Osteoblast (primary cell): ENCODE measurements at regions not wholly inside any gene's neighbourhood (a gene's known extent, or its start where the extent isn't known, plus 50 kb on each side); places are given as distances from the start of the nearest gene placed in this dataset.
A peak's percentile ranks its signal among the peaks of the same experiment; 100 is the strongest.

Source experiments
- DNase-seq: peaks from one replicate; pipeline ENCODE4 v3.0.0; 2011; ENCODE audit warnings: low spot score, mixed read lengths; ENCODE audit not compliant: insufficient read length; ENCODE audit errors: missing footprints
- H2AFZ ChIP-seq: 2 replicates; pipeline ENCODE4 v1.6.0; 2011; ENCODE audit warnings: mild to moderate bottlenecking, low read length
- H3K27ac ChIP-seq: 2 replicates; pipeline ENCODE4 v1.5.1; 2011; ENCODE audit warnings: mild to moderate bottlenecking, low read depth, low read length, moderate library complexity
- H3K27me3 ChIP-seq: 2 replicates; pipeline ENCODE4 v1.6.0; 2012; ENCODE audit warnings: mild to moderate bottlenecking, control low read depth, inconsistent platforms, low read length, moderate library complexity; ENCODE audit not compliant: insufficient read depth
- H3K36me3 ChIP-seq: 2 replicates; pipeline ENCODE4 v1.5.1; 2011; ENCODE audit warnings: mild to moderate bottlenecking, low read length, control low read depth, moderate library complexity; ENCODE audit not compliant: insufficient read depth
- H3K4me1 ChIP-seq: 2 replicates; pipeline ENCODE4 v1.5.1; 2011; ENCODE audit warnings: mild to moderate bottlenecking, low read length, control low read depth, moderate library complexity; ENCODE audit not compliant: insufficient read depth
- H3K4me2 ChIP-seq: 2 replicates; pipeline ENCODE4 v1.6.0; 2011; ENCODE audit warnings: mild to moderate bottlenecking, low read length; ENCODE audit not compliant: insufficient read depth
- H3K4me3 ChIP-seq: fragments of 200-600 bp; sonication (generic); 3 replicates; pipeline ENCODE4 v1.5.1; 2012; ENCODE audit warnings: mild to moderate bottlenecking, low read length, inconsistent platforms; ENCODE audit not compliant: insufficient read depth
- H3K79me2 ChIP-seq: 2 replicates; pipeline ENCODE4 v1.6.0; 2012; ENCODE audit warnings: mild to moderate bottlenecking, low read length, control low read depth, inconsistent platforms; ENCODE audit not compliant: insufficient read depth
- H3K9me3 ChIP-seq: 2 replicates; pipeline ENCODE4 v1.5.1; 2011; ENCODE audit warnings: low read depth, low read length, control low read depth
- H4K20me1 ChIP-seq: 2 replicates; pipeline ENCODE4 v1.6.0; 2012; ENCODE audit warnings: mild to moderate bottlenecking, low read length, control low read depth; ENCODE audit not compliant: insufficient read depth
- TF ChIP-seq, protein P1 (sequence below): IDR thresholded peaks from 2 replicates; pipeline ENCODE4 v1.5.1; 2011; ENCODE audit warnings: mild to moderate bottlenecking, low read depth, low read length, moderate library complexity; ENCODE audit errors: extremely low read depth

DNA sequence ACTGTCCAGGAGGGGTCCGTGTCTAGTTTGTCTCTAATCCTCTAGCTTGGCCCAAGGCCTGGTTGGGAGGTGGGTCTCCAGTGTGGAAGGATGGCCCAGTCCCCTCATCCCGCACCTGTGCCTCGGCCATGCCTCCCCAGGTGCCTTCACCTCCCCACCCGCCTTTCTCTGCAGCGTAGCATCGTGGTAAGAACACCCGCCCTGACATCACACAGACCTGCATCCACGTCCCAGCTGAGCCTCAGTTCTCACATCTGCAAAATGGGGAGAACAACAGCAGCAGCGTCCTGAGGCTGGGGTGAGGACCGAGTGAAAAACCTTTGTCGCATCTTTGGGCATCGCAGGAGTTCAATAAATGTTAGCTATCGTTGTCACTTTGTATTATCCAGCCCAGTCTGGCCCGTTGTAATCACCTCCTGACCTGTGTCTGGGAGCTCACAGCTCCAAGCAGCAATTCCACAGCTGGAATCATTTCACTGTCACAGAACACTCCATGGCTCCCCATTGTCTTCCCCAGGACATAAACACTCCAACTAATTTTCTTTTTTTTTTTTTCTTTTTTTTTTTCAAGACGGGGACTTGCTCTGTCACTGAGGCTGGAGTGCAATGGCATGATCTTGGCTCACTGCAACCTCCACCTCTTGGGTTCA is 181.2 kb upstream of the IER5L start:
- peak; percentile 10 for DNase-seq
- Histone ChIP-seq H3K27ac (no peak overlapping the region), H3K9me3 (peaks cover 6% of the 10 kb centered on the region), H3K4me1 (no peaks in the 10 kb centered on the region), H3K79me2 (no peaks in the 10 kb centered on the region), H2AFZ (no peak overlapping the region), H3K36me3 (no peaks in the 10 kb centered on the region), H3K4me3 (no peak overlapping the region), H3K4me2 (no peak overlapping the region), H4K20me1 (no peaks in the 10 kb centered on the region), H3K27me3 (no peaks in the 10 kb centered on the region)
- TF ChIP-seq, protein P1, sequence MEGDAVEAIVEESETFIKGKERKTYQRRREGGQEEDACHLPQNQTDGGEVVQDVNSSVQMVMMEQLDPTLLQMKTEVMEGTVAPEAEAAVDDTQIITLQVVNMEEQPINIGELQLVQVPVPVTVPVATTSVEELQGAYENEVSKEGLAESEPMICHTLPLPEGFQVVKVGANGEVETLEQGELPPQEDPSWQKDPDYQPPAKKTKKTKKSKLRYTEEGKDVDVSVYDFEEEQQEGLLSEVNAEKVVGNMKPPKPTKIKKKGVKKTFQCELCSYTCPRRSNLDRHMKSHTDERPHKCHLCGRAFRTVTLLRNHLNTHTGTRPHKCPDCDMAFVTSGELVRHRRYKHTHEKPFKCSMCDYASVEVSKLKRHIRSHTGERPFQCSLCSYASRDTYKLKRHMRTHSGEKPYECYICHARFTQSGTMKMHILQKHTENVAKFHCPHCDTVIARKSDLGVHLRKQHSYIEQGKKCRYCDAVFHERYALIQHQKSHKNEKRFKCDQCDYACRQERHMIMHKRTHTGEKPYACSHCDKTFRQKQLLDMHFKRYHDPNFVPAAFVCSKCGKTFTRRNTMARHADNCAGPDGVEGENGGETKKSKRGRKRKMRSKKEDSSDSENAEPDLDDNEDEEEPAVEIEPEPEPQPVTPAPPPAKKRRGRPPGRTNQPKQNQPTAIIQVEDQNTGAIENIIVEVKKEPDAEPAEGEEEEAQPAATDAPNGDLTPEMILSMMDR = no peak

DNA sequence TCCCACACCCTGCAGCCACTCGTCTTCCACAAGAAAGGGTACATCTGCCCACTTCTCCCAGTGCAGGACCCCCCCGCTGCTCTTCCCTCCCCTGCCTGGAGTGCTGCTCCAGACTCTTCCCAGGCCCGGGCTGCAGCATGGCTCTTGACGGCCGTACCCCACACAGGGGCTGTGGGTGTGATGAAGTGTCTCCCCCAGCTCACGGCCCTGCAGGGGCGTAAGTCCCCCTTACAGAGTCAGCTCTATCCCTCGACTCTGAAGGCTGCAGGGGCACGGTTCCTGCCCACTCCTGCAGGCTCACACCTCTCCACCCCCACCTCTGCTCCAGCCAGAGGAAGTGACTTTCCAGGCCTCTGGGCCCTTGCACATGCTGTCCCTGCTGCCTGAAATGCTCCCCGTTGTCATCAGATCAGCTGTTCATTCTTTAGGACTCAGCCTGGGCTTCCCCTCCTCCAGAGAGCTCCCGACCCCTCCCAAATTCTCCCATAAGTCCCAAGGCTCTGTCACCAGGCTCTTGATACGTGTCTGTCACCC is 180.6 kb upstream of the IER5L start:
- Histone ChIP-seq H3K79me2 (no peaks in the 10 kb centered on the region), H3K36me3 (no peaks in the 10 kb centered on the region), H3K4me3 (no peak overlapping the region), H3K27me3 (no peaks in the 10 kb centered on the region), H3K9me3 (peaks cover 6% of the 10 kb centered on the region), H2AFZ (no peak overlapping the region), H3K4me2 (no peak overlapping the region), H3K4me1 (no peaks in the 10 kb centered on the region), H3K27ac (no peak overlapping the region), H4K20me1 (no peaks in the 10 kb centered on the region)
- TF ChIP-seq, protein P1 = no peak
- DNase-seq = peak; percentile 68

DNA sequence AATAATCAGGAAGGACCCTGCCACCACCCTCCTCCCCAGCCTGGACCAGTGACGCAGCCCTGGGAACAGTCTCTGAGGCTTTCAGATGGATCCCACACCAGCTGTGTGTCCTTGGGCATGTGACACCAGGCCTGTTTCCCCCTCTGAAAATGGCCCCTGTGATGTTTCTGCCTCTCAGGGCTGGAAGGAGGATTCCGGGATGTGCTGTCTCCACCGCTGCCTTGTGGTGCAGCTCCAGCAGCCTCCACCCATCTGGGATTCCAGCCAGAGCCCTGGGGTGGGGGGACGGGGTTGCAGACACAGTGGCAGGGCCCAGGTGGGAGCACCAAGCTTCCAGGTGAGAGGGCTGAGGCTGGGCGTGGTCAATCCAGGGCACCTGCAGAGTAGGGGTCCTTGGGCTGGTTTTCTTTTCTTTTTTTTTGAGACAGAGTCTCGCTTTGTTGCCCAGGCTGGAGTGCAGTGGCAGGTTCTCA is 179.7 kb upstream of the IER5L start:
- Histone ChIP-seq H4K20me1 (no peaks in the 10 kb centered on the region), H3K27ac (no peak overlapping the region), H3K4me3 (no peak overlapping the region), H3K4me1 (no peaks in the 10 kb centered on the region), H2AFZ (no peak overlapping the region), H3K36me3 (no peaks in the 10 kb centered on the region), H3K79me2 (no peaks in the 10 kb centered on the region), H3K9me3 (peaks cover 6% of the 10 kb centered on the region), H3K4me2 (no peak overlapping the region), H3K27me3 (no peaks in the 10 kb centered on the region)
- TF ChIP-seq, protein P1 = no peak
- peak; percentile 79 for DNase-seq

GRCh38 chr9:129356871-129357772 is 179.1 kb upstream of the IER5L start:
- Histone ChIP-seq H2AFZ (no peak overlapping the region), H3K9me3 (peaks cover 6% of the 10 kb centered on the region), H3K27me3 (no peaks in the 10 kb centered on the region), H3K4me3 (no peak overlapping the region), H3K36me3 (no peaks in the 10 kb centered on the region), H3K4me2 (no peak overlapping the region), H3K79me2 (no peaks in the 10 kb centered on the region), H3K4me1 (no peaks in the 10 kb centered on the region), H3K27ac (no peak overlapping the region), H4K20me1 (no peaks in the 10 kb centered on the region)
- TF ChIP-seq, protein P1 = no peak
- peak; percentile 55 for DNase-seq
